ENCODE measurements at regions not wholly inside any gene's neighbourhood (a gene's known extent, or its start where the extent isn't known, plus 50 kb on each side); places are given as distances from the start of the nearest gene placed in this dataset.
"Not testable (repeated sequence)": the region's sequence is repeated elsewhere in the genome, so short reads cannot be mapped to it uniquely, and the experiment has no call there.

DNA sequence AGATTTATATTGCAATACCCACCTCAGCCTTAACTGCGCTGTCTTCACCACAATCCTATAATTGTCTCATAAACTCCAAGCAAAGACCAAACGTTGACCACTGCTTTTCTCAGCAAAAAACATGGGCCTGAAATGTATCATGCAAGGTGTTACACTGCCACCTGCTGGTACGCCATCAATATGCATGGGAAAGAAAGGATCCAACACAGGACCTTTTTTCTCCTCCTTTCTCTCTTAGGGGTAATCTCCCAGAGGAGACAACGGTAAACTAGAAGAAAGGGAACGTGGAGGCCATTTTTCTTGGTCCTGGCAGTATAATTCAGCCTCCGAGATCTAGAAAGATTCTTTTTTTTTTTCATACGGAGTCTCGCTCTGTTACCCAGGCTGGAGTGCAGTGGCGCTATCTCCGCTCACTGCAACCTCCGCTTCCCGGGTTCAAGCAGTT, 79.1 kb upstream of the MPP7 start:
- H3K4me1 Mint-ChIP-seq: peaks cover 37% of the 10 kb centered on the region
- peak; percentile 83 to 86 for DNase-seq
- H3K27ac Mint-ChIP-seq: no peak overlapping the region
- peak; percentile 96 for ATAC-seq
- H3K27me3 Mint-ChIP-seq: no peaks in the 10 kb centered on the region
- no peak overlapping the region for H3K4me3 Mint-ChIP-seq
- H3K9me3 Mint-ChIP-seq: no peaks in the 10 kb centered on the region

DNA sequence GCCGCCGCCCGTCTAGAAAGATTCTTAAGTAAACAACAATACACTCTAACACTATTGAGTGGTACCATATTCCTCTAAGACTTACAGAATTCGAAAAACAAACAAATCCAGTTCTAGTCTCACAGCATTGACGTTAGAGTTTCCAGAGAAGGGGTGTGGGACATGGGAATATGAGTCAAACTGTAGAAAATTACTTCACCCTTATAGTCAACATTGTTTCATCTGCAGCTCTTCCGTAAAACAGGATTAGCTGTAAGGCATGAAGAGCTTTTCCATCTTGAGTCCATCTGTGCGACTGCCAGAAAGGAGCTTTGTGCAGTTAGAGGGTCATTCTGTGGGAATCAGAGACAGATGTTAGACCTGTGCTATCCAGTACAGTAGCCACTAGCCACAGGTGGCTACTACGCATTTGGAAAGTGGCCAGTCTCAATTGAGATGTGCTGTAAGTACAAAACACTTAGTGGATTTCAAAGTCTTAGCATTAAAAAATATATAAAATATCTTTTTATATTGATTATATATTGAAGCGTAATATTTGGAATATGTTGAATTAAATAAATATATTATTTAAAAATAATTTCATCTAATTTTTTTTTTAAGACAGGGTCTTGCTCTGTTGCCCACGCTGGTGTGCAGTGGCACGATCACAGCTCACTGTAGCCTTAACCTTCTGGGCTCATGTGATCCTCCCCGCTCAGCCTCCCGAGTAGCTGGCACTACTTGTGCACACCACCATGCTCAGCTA, 79.8 kb upstream of the MPP7 start:
- Mint-ChIP-seq H3K9me3 (no peaks in the 10 kb centered on the region), H3K27me3 (no peaks in the 10 kb centered on the region), H3K4me3 (no peak overlapping the region), H3K27ac (no peak overlapping the region), H3K4me1 (peaks cover 40% of the 10 kb centered on the region)
- ATAC-seq (no peak), DNase-seq (no peak)

DNA sequence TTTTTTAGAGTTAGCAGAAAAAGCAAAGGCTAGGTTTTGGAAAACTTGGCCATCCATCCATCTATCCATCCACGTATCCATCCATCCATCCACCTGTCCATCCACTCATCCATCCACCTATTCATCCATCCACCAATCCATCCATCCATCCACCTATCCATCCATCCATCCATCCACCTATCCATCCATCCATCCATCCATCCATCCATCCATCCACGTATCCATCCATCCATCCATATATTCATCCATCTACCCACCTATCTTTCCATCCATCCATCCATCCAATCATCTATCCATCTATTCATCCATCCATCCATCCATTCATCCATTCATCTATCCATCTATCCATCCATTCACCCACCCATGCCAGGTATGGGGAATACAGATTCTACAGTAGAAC, 81.7 kb upstream of the MPP7 start:
- no peaks in the 10 kb centered on the region for H3K9me3 Mint-ChIP-seq
- no peak overlapping the region for H3K4me3 Mint-ChIP-seq
- H3K27me3 Mint-ChIP-seq: no peaks in the 10 kb centered on the region
- peaks cover 29% of the 10 kb centered on the region for H3K4me1 Mint-ChIP-seq
- DNase-seq (no peak), ATAC-seq (no peak)
- peak overlapping the region in 1 of 2 donors; percentile 23 for H3K27ac Mint-ChIP-seq

DNA sequence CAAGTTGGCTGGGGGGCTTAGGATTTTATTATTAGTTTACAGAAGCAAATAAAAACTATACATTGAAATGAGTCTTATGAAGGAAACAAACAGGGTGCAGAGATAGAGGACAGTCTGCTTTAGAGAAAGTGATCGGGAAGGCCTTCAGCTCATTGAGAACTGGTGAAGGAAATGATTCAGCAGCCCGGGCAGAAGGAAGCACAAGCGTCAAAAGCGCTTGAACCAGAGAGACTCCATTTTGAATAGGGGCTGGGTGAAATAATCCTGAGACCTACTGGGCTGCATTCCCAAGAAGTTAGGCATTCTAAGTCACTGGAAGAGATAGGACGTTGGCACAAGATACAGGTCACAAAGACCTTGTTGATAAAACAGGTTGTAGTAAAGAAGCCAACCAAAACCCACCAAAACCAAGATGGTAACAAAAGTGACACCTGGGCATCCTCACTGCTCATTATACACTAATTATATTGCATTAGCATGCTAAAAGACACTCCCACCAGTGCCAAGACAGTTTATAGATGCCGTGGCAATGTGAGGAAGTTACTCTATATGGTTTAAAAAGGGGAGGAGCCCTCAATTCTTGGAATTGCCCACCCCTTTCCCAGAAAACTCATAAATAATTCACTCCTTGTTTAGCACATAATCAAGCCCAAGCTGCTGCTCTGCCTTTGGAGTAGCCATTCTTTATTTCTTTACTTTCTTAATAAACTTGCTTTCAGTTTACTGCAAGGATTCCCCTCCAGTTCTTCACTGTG, 83.1 kb upstream of the MPP7 start:
- H3K27me3 Mint-ChIP-seq: no peaks in the 10 kb centered on the region
- DNase-seq: no peak
- ATAC-seq: no peak
- no peak overlapping the region for H3K27ac Mint-ChIP-seq
- no peaks in the 10 kb centered on the region for H3K9me3 Mint-ChIP-seq
- peaks cover 17% of the 10 kb centered on the region for H3K4me1 Mint-ChIP-seq
- no peak overlapping the region for H3K4me3 Mint-ChIP-seq

DNA sequence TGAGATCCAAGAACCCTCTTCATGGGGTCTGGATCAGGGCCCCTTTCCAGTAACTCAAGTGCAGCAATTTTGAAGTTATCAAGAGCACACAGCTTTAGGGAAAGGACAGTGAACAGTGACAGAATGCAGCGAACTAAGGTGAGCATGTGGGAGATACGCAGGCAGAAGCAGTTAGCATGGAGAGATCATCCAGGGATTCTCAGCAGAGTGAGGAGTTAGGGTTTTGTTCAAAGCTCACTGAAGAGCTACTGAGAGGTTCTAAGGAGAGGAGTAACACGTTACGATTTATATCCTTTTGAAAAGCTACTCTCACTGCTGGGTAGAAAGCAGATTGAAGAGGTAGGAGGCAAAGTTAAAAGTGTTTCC, 83.6 kb upstream of the MPP7 start:
- no peak for DNase-seq
- Mint-ChIP-seq H3K9me3 (no peaks in the 10 kb centered on the region), H3K27me3 (no peaks in the 10 kb centered on the region), H3K4me1 (peaks cover 15% of the 10 kb centered on the region), H3K4me3 (no peak overlapping the region), H3K27ac (peak overlapping the region in 1 of 2 donors; percentile 20)
- ATAC-seq: no peak

DNA sequence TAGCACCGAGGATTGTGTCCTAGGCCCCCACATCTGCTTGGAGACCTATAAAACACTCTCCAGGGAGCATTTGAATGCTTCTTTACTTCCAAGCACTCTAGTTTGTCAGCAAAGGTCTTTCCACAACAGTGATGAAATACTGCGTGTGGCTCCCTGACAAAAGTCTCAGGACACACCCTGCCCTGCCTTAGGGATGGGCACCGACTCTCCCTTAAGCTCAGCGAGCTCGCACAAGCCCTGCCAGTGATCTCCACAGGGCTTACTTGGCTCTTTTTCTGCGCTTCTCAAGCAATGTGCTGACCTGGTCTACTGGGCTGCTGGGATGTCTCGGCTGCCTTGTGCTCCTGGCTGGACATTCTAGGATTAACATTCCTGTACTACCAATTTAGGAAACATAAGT, 84.3 kb upstream of the MPP7 start:
- H3K4me3 Mint-ChIP-seq: no peak overlapping the region
- DNase-seq (no peak), ATAC-seq (no peak)
- no peaks in the 10 kb centered on the region for H3K9me3 Mint-ChIP-seq
- peak overlapping the region in 1 of 2 donors; percentile 0 for H3K27ac Mint-ChIP-seq
- H3K4me1 Mint-ChIP-seq: peaks cover 11% of the 10 kb centered on the region
- H3K27me3 Mint-ChIP-seq: no peaks in the 10 kb centered on the region

DNA sequence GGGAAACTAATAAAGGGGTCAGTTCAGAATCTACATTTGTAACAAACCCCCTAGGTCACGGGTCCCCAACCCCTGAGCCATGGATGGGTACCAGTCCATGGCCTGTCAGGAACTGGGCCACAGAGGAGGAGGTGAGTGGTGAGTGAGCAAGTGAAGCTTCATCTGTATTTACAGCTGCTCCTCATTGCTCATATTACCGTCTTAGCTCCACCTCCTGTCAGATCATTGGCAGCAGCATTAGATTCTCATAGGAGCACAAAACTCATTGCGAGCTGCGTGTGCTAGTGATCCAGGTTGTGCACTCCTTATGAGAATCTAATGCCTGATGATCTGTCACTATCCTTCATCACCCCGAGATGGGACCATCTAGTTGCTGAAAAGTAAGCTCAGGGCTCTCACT, 88.4 kb upstream of the MPP7 start:
- no peaks in the 10 kb centered on the region for H3K9me3 Mint-ChIP-seq
- H3K27ac Mint-ChIP-seq: no peak overlapping the region
- peaks cover 17% of the 10 kb centered on the region for H3K4me1 Mint-ChIP-seq
- DNase-seq (no peak), ATAC-seq (no peak)
- no peaks in the 10 kb centered on the region for H3K27me3 Mint-ChIP-seq
- H3K4me3 Mint-ChIP-seq: no peak overlapping the region

DNA sequence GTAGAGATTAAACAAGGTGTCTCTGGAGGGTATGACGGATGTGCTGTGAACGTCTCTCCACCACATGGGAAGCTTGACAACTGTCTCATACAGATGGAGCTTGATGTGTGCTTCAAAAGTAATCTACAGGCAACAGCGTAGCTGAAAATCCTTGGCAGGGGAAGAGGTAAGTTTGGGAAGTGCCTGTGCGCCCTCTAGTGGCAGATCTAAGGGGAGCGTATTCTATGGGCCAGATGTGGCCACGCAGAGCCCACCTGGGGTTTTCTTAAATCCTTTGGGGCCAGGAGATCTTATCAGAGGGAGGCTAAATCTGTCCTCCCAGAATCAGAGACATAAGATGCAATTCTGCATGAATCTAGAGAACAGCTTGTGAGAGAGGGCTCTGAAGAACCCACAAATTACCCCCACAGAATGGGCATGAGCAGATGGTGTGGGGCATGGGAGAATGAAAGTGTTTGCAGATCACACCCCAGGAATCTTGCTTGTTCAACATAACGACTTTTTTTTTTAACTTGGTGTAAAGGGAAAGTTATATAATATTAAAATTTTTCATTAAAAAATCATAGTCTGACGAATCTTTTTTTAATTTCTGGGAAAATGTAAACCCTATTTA, 91.2 kb upstream of the MPP7 start:
- H3K27me3 Mint-ChIP-seq: no peaks in the 10 kb centered on the region
- peaks cover 8% of the 10 kb centered on the region for H3K4me1 Mint-ChIP-seq
- H3K4me3 Mint-ChIP-seq: peak overlapping the region in 1 of 2 donors; percentile 7
- peak overlapping the region in 1 of 2 donors; percentile 66 for H3K27ac Mint-ChIP-seq
- no peaks in the 10 kb centered on the region for H3K9me3 Mint-ChIP-seq
- peak; percentile 89 for ATAC-seq
- DNase-seq: peak; percentile 54 to 55

DNA sequence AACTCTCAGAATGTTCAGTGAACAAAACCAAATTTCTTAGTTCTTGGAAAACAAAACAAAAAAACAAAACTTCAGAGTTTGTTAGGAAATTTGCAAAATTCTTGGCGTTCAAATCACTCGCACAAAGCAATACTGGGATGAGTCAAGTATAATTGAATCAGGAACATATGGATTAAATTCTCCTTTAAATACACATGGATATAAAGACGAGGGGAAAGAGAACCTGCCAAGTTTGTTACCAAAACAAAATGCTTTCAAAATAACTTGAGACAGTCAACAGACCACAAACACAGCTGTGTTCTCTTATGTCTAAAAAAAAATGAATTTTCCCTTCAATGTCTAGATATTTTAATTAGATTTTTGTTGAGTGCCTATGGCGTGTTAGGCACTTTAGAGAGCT, 93.5 kb upstream of the MPP7 start:
- ATAC-seq (no peak), DNase-seq (no peak)
- H3K27ac Mint-ChIP-seq: no peak overlapping the region
- no peaks in the 10 kb centered on the region for H3K27me3 Mint-ChIP-seq
- H3K9me3 Mint-ChIP-seq: no peaks in the 10 kb centered on the region
- peaks cover 9% of the 10 kb centered on the region for H3K4me1 Mint-ChIP-seq
- H3K4me3 Mint-ChIP-seq: no peak overlapping the region

DNA sequence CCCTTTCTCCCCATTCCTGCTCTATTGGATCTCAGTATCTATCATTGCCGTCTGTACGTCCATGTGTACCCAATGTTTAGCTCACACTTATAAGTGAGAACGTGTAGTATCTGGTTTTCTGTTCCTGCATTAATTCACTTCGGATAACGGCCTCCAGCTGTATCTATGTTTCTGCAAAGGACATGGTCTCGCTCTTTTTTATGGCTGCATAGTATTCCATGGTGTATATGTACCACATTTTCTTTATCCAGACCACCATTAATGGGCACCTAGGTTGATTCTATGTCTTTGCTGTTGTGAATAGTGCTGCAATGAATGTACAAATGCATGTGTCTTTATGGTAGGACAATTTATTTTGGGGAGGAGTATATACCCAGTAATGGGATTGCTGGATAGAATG, 94.4 kb upstream of the MPP7 start:
- no peak for ATAC-seq
- H3K9me3 Mint-ChIP-seq: no peaks in the 10 kb centered on the region
- no peak overlapping the region for H3K4me3 Mint-ChIP-seq
- no peaks in the 10 kb centered on the region for H3K27me3 Mint-ChIP-seq
- no peak overlapping the region for H3K27ac Mint-ChIP-seq
- peaks cover 17% of the 10 kb centered on the region for H3K4me1 Mint-ChIP-seq
- no peak for DNase-seq

DNA sequence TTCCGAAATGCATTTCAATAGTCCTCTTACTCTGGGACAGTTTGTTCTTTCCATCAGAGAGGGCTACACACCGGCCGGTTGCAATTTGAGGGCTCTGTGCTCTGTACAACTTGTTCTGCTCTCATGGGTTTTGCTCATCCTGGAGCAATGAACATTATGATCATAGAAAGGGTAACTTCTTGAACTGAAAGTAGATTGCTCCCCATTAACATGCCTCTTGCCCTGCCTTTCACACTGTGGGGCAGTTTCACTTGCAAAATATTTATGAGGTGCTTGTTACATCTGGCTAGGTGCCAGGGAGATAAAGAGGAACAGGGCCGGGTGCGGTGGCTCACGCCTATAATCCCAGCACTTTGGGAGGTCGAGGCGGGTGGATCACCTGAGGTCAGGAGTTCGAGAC, 97.3 kb upstream of the MPP7 start:
- ATAC-seq: no peak

DNA sequence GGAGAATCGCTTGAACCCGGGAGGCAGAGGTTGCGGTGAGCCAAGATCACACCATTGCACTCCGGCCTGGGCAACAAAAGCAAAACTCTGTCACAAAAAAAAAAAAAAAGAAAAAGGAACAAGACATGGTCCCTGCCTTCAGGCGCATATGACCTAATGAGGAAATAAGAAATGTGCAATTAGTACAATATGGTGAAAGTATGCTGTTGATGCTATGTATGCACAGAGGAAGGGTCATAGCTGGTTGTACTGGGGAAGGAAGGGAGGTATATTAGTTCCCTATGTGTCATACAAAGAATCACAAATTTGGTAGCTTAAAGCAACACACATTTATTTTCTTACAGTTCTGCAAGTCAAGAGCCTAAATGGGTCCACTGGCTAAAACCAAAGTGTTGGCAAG, 97.8 kb upstream of the MPP7 start:
- peaks cover 19% of the 10 kb centered on the region for H3K4me1 Mint-ChIP-seq
- H3K27ac Mint-ChIP-seq: no peak overlapping the region
- no peak overlapping the region for H3K4me3 Mint-ChIP-seq
- no peak for DNase-seq
- ATAC-seq: no peak
- H3K9me3 Mint-ChIP-seq: no peaks in the 10 kb centered on the region
- no peaks in the 10 kb centered on the region for H3K27me3 Mint-ChIP-seq

More for the DNA sequence above, 97.3 kb upstream of the MPP7 start:
- DNase-seq: no peak
- Mint-ChIP-seq H3K27me3 (no peaks in the 10 kb centered on the region), H3K4me3 (no peak overlapping the region), H3K4me1 (peaks cover 19% of the 10 kb centered on the region), H3K27ac (no peak overlapping the region), H3K9me3 (no peaks in the 10 kb centered on the region)

DNA sequence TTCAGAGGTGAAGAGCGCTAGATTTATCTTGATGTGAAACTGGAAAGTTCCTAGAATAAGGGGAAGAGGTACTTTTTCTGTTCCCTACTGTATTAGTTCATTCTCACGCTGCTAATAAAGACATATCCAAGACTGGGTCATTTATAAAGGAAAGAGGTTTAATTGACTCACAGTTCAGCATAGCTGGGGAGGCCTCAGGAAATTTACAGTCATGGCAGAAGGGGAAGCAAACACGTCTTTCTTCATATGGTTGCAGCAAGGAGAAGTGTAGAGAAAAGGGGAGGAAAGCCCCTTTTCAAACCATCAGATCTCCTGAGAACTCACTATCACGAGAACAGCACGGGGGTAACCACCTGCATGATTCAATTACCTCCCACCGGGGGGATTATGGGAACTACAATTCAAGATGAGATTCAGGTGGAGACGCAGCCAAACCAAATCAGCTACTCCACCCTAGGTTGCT, 99.8 kb upstream of the MPP7 start:
- peaks cover 19% of the 10 kb centered on the region for H3K4me1 Mint-ChIP-seq
- DNase-seq, H3K9me3 Mint-ChIP-seq, H3K27me3 Mint-ChIP-seq, H3K27ac Mint-ChIP-seq, ATAC-seq, H3K4me3 Mint-ChIP-seq: not testable (repeated sequence)

DNA sequence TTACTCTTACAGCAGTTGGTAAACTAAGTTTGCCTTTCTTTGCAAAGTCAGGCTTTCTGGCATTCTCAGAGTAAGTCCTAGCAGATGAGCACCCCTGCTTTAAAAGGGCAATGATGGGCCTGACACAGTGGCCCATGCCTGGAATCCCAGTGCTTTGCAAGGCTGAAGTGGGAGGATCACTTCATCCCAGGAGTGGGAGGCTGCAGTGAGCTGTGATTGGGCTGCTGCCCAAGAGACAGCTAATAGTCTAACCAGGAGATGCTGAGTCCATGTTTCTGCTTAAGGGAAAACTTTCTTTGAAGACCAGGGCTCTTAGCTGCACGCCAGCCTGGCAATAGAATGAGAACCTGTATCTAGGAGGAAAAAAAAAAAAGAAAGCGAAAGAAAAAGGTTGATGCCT, 100.2 kb upstream of the MPP7 start:
- Mint-ChIP-seq H3K4me3 (no peak overlapping the region), H3K9me3 (no peaks in the 10 kb centered on the region), H3K27ac (no peak overlapping the region), H3K27me3 (peaks cover 1% of the 10 kb centered on the region), H3K4me1 (peaks cover 19% of the 10 kb centered on the region)
- ATAC-seq (no peak), DNase-seq (no peak)

DNA sequence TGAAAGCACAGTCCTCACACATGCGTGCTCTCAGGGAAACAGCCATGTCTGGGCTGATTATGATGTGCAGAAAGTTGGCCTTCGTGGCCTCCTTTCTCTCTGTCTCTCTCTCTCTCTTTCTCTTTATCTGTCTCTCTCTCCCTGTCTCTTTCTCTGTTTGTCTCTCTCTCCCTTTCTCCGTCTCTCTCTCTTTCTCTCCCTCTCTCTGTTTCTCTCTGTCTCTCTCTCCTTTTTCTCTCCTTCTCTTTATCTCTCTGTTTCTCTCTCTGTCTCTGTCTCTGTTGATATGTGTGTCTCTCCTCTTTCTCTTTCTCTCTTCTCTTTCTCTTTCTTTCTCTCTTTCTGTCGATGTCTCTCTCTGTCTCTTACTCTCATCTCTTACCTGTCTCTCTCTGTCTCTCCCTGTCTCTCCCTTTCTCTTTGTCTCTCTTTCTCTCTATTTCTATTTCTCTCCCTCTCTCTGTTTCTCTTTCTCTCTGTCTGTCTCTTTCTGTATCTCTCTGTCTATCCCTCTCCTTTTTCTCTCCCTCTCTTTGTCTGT, 105.4 kb upstream of the MPP7 start:
- H3K4me3 Mint-ChIP-seq: no peak overlapping the region
- no peak for DNase-seq
- ATAC-seq: no peak
- peaks cover 14% of the 10 kb centered on the region for H3K4me1 Mint-ChIP-seq
- peaks cover 0 to 6% of the 10 kb centered on the region in 2 donors for H3K9me3 Mint-ChIP-seq
- H3K27me3 Mint-ChIP-seq: peaks cover 25% of the 10 kb centered on the region
- H3K27ac Mint-ChIP-seq: peak overlapping the region in 1 of 2 donors; percentile 43
